Activated T-helper 1 cell treated with anti-CD3 and anti-CD28 coated beads, Interleukin-2, amount 50 U/mL, for 16 hours (primary cell): ENCODE measurements at regions not wholly inside any gene's neighbourhood (a gene's known extent, or its start where the extent isn't known, plus 50 kb on each side); places are given as distances from the start of the nearest gene placed in this dataset.

Source experiments
- DNase-seq, 2 donors: peaks; one replicate each; pipeline ENCODE4 v3.0.0-alpha.2; 2020; ENCODE audit warnings: low read depth in 1 of 2, low spot score in 1 of 2

DNA sequence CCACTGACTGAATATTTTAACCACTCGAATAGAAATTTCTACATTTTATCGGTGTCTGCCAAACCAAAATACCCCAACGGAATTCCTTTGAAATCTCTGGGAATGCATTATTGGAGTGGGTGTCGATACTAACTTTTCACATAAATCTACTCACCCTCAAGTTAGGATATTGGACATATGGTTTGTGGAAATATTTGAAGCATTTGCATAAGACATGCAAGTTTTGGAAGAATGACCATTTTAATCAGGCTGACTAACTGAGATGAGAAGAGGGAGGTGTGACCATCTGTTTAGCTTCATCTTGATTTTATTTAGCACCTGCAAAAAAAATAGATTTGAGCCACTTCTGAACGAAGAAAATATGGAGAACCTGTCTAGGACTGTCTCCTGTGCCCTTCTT, 61.2 kb downstream of the KLF6 start:
- no peak for DNase-seq

- DNase-seq = no peak
Measured at GRCh38 chr10:3720228-3721019, 64.6 kb downstream of the KLF6 start.

GRCh38 chr10:3719024-3719843, 65.8 kb downstream of the KLF6 start:
- no peak for DNase-seq

DNA sequence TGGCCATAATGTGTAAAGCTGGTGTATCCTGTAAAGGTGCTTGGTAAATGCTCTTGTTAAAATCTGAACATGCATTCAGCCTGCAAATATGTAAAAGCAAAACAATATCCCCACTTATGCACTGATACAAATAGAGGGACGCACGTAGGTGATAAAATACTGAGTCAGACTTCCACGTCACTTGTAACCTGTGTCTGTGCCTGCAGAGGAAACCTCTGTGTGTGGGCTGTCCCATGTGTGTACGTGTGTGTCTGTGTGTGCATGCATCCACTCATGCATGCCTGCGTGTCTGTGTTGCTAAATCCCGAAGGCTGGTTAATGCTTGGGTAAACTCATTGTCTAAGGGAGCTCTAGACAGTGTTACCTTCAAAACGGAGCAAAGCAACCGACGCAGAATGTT, 68.9 kb downstream of the KLF6 start:
- DNase-seq = no peak

DNA sequence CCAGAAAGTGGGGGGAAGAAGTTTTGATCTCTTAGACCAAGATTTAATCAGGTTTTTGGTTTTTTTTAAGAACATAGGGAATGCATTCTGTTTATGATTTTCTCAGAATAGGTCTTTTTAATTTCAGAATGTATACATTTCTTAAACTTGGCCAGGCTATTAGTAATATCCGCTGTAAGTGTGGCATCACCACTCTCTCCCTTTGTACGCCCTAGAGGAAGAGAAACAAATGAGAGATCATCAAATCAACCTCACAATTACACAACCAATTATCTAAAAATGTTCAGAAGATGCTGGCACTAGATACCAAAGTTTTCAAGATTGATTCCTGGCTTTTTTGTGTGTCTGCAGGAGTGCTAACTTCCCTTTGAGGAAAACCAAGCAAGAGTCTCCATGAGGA, 70.0 kb downstream of the KLF6 start:
- DNase-seq = no peak

- no peak for DNase-seq
Measured at GRCh38 chr10:3714531-3714930, 70.5 kb downstream of the KLF6 start.

DNA sequence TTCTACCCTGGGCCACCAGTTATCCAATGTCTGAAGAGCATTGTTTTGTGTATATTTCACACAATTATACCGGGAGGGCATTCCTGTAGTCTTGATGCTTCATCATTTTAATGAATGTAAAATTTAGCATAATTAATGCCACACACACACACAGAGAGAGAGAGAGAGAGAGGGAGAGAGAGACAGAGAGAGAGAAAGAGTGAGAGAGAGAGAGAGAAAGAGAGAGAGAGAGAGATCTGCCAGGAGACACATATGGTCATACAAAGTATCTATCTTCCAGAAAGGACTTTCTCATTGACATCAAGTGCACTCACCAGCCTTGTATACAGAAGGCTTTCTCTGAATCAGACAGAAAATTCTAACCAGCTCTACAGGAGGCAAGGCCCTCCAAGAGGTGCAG, 72.3 kb downstream of the KLF6 start:
- no peak for DNase-seq

DNA sequence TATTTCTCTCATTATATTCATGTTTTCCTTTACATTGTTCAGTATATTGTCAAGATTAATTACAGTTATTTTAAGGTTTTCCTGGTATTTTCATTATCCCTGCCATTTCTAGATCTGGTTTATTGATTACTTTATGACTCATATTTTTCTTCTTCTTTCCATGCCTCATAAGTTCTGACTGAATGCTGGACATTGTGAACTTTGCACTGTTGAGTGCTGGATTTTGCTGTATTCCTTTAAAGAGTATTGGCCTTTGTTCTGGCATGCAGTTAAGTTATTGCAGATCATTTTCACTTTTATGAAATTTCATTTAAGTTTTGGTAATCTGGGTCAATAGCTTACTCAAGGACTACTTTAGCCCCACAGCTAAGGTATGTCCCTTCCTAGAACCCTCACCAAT, 73.1 kb downstream of the KLF6 start:
- DNase-seq = no peak

GRCh38 chr10:3710764-3711163, 74.2 kb downstream of the KLF6 start:
- DNase-seq = no peak

DNA sequence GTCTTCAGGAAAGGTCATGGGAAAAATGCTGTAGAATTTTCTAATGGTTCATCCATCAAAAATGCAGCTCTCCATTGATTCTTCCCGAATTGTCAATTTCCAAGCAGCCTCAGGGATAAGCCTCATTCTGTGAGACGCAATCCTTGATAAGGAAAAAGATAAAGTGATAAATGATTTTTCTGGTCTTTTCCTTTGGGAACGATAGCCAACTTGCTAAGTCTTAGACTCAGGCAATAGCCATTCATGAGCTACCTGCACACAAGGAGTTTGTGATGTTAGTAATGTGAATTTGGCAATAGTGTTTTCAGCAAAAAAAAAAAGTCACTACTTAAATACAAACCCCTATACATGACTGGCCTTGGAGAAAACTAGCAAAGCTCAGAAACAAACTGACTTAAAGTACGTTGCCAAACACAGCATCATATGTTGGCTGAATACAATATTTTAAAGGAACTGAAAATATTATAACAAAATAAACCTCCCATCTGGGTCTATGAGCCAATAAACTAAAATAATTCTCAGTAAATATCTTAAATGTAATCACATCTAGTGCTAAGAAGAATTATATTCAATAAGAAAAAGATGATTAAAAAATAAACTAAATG, 75.5 kb downstream of the KLF6 start:
- DNase-seq = no peak

GRCh38 chr10:3708852-3709251, 76.2 kb downstream of the KLF6 start:
- no peak for DNase-seq

- no peak for DNase-seq
Measured at GRCh38 chr10:3704565-3705325, 80.3 kb downstream of the KLF6 start.

- no peak for DNase-seq
Measured at GRCh38 chr10:3702569-3702968, 82.4 kb downstream of the KLF6 start.

DNA sequence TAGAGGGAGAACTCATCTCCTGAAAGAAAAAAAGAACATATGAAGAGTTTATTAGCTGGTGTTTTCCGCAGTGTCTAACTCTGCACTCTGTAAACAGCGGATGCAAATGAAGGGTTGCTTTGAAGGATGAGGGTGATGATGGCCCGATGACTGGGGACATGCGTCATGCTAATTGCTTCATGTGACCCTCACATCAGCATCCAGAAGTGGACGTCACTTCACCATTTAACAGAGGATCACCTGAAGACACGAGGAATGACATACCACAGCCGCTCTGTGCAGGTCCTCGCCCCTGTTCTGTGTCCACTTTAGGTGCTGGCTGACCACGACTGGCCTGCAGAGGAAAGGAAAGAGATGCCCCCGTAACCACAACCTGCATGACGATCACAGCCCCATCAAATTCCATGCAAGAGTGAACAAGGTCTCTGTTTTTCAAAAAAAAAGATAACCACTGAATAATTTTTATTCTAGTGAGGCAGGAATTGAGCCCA, 82.9 kb downstream of the KLF6 start:
- no peak for DNase-seq

DNA sequence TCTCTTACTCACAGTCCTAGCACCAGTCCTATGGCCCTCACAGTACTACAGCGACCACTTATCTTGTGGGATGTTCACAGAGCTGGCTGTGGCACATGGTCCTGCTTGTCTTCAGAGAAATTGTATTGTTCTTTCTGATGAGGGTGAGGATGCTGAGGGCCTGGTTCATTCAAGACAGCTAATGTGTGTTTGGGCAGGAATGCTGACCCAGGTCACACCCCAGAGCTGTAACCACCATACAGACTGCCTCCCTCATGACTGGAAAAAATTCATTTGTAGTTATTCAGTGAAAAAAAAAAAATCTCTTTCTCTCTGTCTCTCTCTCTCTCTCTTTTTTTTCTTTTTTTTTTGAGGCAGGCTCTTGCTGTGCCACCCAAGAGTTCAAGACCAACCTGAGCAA, 83.5 kb downstream of the KLF6 start:
- DNase-seq = no peak

- DNase-seq = no peak
Measured at GRCh38 chr10:3700531-3701076, 84.4 kb downstream of the KLF6 start.

DNA sequence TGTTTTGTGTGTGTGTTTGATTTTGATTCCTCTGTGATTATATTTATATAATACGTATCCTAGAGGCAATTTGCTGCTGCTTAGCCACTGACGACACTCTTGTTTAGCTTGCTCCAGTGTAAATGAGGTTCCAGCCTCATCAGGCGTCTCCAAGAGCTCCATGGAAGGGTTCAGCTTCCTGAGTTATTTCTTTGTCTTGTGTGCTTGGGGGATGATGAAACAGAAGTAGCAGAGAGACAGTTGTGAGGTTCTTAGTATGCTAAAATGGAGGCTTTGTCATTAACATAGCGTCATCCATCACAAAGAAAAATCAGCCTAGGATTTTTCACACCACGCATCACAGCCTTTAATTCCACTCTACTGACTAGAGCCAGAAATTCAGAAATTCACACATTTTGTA, 85.1 kb downstream of the KLF6 start:
- no peak for DNase-seq

DNA sequence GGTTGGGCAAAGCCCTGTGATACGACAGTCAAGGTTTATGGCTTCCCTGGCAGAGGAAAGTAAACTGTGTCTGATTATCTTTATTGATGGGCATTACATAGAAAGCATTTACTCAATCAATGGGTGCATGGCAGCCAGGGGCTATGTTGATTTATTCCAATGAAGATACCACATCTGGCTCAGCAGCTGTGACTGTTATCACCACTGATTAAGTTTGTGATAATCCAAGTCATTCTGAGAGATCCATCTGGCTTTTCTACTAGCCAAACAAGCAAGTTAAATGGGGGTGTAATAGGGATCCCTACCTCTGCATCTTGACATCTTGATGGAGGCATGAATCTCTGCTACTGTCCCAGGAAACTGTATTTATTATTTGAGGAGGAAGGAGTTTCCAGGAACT, 86.7 kb downstream of the KLF6 start:
- DNase-seq = no peak

- DNase-seq = no peak
Measured at GRCh38 chr10:3693698-3694080, 91.3 kb downstream of the KLF6 start.

DNA sequence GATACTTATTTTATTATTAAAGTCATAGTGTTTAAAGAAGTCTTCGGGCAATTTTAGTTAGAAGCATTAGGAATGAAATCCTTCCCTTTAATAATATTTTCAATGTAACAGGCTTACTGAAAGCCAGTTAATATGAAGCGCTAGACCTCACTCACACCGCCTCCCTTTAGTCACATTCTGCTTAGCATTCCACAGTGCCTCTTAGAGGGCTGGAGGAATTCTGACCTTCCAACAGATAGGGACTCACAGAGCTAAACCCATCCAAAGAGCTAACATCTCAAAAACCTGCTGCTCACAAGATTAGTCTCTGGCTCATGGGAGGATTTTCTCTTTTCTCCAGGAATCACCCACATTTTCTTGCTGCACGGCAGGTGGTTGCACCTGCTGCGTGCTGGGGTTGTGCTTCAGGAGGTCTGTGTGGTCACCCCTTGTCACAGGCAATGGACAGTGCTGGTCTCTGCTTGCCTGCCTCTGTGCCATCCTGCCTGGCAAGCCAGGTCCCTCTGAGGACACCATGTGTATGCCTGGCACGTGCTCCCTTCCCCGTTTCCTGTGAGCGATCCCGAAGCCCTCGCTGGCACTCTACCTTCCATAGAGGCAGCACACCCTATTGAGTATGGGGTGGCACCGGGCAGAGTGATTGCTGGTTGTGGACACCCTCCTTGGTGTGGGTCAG, 91.8 kb downstream of the KLF6 start:
- no peak for DNase-seq
